Mesothelial cell of epicardium (in vitro differentiated cells): ENCODE measurements at regions not wholly inside any gene's neighbourhood (a gene's known extent, or its start where the extent isn't known, plus 50 kb on each side); places are given as distances from the start of the nearest gene placed in this dataset.
A peak's percentile ranks its signal among the peaks of the same experiment; 100 is the strongest.
"Not testable (repeated sequence)": the region's sequence is repeated elsewhere in the genome, so short reads cannot be mapped to it uniquely, and the experiment has no call there.

Source experiments
- DNase-seq, 2 experiments: peaks; one replicate each; pipeline ENCODE4 v3.0.0; 2021; ENCODE audit warnings: low spot score in 2 of 2; ENCODE audit not compliant: unreplicated experiment in 2 of 2
- H3K27ac Mint-ChIP-seq: 2 replicates; pipeline ENCODE4 v1.8.0; 2021; ENCODE audit warnings: mixed read lengths
- H3K27me3 Mint-ChIP-seq: 2 replicates; pipeline ENCODE4 v1.8.0; 2021; ENCODE audit warnings: low read depth, mixed read lengths
- H3K36me3 Mint-ChIP-seq: 2 replicates; pipeline ENCODE4 v1.8.0; 2021; ENCODE audit warnings: mixed read lengths
- H3K4me1 Mint-ChIP-seq: 2 replicates; pipeline ENCODE4 v1.8.0; 2021; ENCODE audit warnings: mixed read lengths
- H3K4me3 Mint-ChIP-seq: 2 replicates; pipeline ENCODE4 v1.8.0; 2021; ENCODE audit warnings: mild to moderate bottlenecking, moderate library complexity, mixed read lengths
- H3K9me3 Mint-ChIP-seq: 2 replicates; pipeline ENCODE4 v1.8.0; 2021; ENCODE audit warnings: mixed read lengths
- TF ChIP-seq, protein P1 (sequence below): fragments of 200-600 bp; sonication (generic); IDR thresholded peaks from one replicate; pipeline ENCODE4 v1.5.0; 2021; ENCODE audit warnings: antibody characterized with exemption; ENCODE audit not compliant: unreplicated experiment

GRCh38 chr4:12644261-12644660 lies 839.9 kb downstream of the RAB28 start:
- TF ChIP-seq, protein P1, sequence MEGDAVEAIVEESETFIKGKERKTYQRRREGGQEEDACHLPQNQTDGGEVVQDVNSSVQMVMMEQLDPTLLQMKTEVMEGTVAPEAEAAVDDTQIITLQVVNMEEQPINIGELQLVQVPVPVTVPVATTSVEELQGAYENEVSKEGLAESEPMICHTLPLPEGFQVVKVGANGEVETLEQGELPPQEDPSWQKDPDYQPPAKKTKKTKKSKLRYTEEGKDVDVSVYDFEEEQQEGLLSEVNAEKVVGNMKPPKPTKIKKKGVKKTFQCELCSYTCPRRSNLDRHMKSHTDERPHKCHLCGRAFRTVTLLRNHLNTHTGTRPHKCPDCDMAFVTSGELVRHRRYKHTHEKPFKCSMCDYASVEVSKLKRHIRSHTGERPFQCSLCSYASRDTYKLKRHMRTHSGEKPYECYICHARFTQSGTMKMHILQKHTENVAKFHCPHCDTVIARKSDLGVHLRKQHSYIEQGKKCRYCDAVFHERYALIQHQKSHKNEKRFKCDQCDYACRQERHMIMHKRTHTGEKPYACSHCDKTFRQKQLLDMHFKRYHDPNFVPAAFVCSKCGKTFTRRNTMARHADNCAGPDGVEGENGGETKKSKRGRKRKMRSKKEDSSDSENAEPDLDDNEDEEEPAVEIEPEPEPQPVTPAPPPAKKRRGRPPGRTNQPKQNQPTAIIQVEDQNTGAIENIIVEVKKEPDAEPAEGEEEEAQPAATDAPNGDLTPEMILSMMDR, result no peak

DNA sequence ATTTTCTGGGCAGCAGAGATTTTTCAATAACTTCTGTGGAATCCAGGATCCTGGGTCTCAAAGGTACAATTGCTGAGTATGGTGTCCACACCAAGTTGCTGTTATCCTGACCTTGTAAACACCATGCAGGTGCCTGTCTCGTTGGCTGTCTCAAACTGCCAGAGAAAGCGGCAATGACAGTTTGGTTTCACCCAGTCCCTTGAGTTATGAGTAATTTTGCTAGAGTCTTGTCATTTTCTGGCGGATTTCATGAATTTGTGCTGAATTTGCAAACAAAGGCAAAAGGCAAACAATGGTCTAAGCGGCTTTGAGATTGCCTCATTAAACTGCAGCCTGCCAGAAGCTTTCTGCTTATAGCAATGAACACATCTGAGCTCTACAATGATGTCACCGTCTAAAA lies 847.9 kb downstream of the RAB28 start:
- no peak overlapping the region for H3K4me3 Mint-ChIP-seq
- no peak for DNase-seq
- H3K36me3 Mint-ChIP-seq, result no peaks in the 10 kb centered on the region
- H3K9me3 Mint-ChIP-seq, result peaks cover 17% of the 10 kb centered on the region
- TF ChIP-seq, protein P1, result no peak
- no peaks in the 10 kb centered on the region for H3K4me1 Mint-ChIP-seq
- H3K27me3 Mint-ChIP-seq, result peaks cover 12% of the 10 kb centered on the region
- no peak overlapping the region for H3K27ac Mint-ChIP-seq

More at GRCh38 chr4:12644261-12644660, 839.9 kb downstream of the RAB28 start:
- peaks cover 4% of the 10 kb centered on the region for H3K9me3 Mint-ChIP-seq
- H3K4me1 Mint-ChIP-seq, result no peaks in the 10 kb centered on the region
- H3K27ac Mint-ChIP-seq, result no peak overlapping the region
- no peaks in the 10 kb centered on the region for H3K36me3 Mint-ChIP-seq
- H3K4me3 Mint-ChIP-seq, result no peak overlapping the region
- peaks cover 3% of the 10 kb centered on the region for H3K27me3 Mint-ChIP-seq
- DNase-seq, result no peak

- no peak overlapping the region for H3K27ac Mint-ChIP-seq
- peaks cover 17% of the 10 kb centered on the region for H3K9me3 Mint-ChIP-seq
- H3K36me3 Mint-ChIP-seq, result no peaks in the 10 kb centered on the region
- no peak for DNase-seq
- H3K27me3 Mint-ChIP-seq, result peaks cover 17% of the 10 kb centered on the region
- H3K4me1 Mint-ChIP-seq, result no peaks in the 10 kb centered on the region
- TF ChIP-seq, protein P1, result no peak
- H3K4me3 Mint-ChIP-seq, result no peak overlapping the region
Measured at GRCh38 chr4:12635629-12636028, 848.5 kb downstream of the RAB28 start.

DNA sequence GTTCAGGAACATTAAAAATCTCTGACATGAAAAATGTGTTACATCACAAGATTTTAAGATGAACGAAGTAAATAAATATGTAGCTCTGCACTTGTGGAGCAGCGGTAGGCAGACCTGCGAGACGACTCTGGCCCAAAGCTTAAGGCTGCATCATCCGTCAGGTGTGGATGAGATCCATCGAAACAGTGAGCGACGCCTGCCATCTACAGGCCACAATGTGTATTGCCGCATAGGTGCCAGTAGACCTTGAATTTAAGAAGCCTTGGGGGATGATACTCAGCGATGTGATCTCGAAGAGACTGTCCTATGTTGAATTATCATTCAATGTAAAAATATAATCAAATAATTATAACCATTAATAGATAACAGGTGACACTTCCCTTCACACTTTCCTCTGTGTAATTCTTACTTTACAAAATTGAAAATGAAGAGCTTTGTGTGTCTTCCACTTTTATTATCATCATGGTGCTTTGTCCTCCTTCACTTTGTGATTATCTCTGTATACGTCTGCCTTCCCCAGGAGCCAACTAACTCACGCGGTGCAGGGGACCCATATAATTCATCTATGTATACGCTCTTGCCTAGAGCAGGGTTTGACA lies 851.0 kb downstream of the RAB28 start:
- Mint-ChIP-seq H3K4me3 (no peak overlapping the region), H3K27ac (no peak overlapping the region), H3K4me1 (no peaks in the 10 kb centered on the region), H3K27me3 (peaks cover 17% of the 10 kb centered on the region), H3K36me3 (no peaks in the 10 kb centered on the region), H3K9me3 (peaks cover 16% of the 10 kb centered on the region)
- DNase-seq, result peak; percentile 56 to 92
- TF ChIP-seq, protein P1, result peak; percentile 92

- no peak for DNase-seq
- TF ChIP-seq, protein P1, result no peak
- Mint-ChIP-seq H3K9me3 (peaks cover 3% of the 10 kb centered on the region), H3K36me3 (no peaks in the 10 kb centered on the region), H3K4me3 (no peak overlapping the region), H3K4me1 (no peaks in the 10 kb centered on the region), H3K27me3 (no peaks in the 10 kb centered on the region), H3K27ac (no peak overlapping the region)
Measured at GRCh38 chr4:12615822-12616221, 868.3 kb downstream of the RAB28 start.

- H3K27ac Mint-ChIP-seq, result no peak overlapping the region
- H3K4me1 Mint-ChIP-seq, result no peaks in the 10 kb centered on the region
- TF ChIP-seq, protein P1, result no peak
- H3K36me3 Mint-ChIP-seq, result no peaks in the 10 kb centered on the region
- no peaks in the 10 kb centered on the region for H3K27me3 Mint-ChIP-seq
- DNase-seq, result no peak
- peaks cover 3% of the 10 kb centered on the region for H3K9me3 Mint-ChIP-seq
- H3K4me3 Mint-ChIP-seq, result no peak overlapping the region
Measured at GRCh38 chr4:12612876-12613275, 871.3 kb downstream of the RAB28 start.

- DNase-seq, H3K4me1 Mint-ChIP-seq, H3K4me3 Mint-ChIP-seq, H3K9me3 Mint-ChIP-seq, H3K36me3 Mint-ChIP-seq, H3K27ac Mint-ChIP-seq, H3K27me3 Mint-ChIP-seq: not testable (repeated sequence)
Measured at GRCh38 chr4:12609212-12609875, 874.8 kb downstream of the RAB28 start.
